Stimulated activated naive CD4-positive, alpha-beta T cell treated with Interleukin-2 at 50 U/mL for 16 hours (primary cell): ENCODE measurements at regions not wholly inside any gene's neighbourhood (a gene's known extent, or its start where the extent isn't known, plus 50 kb on each side); places are given as distances from the start of the nearest gene placed in this dataset.
A peak's percentile ranks its signal among the peaks of the same experiment; 100 is the strongest.
"Not testable (repeated sequence)": the region's sequence is repeated elsewhere in the genome, so short reads cannot be mapped to it uniquely, and the experiment has no call there.

ENCODE experiments used
- DNase-seq: peaks from one replicate; lab custom pipeline; 2025; lab: John Stamatoyannopoulos, UW

- no peak for DNase-seq
Observed at GRCh38 chr2:43146083-43146482, 80.3 kb downstream of the ZFP36L2 start.

GRCh38 chr2:43144263-43144662 is 82.1 kb downstream of the ZFP36L2 start:
- DNase-seq: no peak

GRCh38 chr2:43143756-43144155 is 82.7 kb downstream of the ZFP36L2 start:
- DNase-seq: no peak

- DNase-seq: peak; percentile 14
Observed at GRCh38 chr2:43142921-43143438, 83.4 kb downstream of the ZFP36L2 start.

- DNase-seq: not testable (repeated sequence)
Observed at GRCh38 chr2:43141636-43142151, 84.7 kb downstream of the ZFP36L2 start.

- DNase-seq: no peak
Observed at GRCh38 chr2:43139996-43140621, 86.3 kb downstream of the ZFP36L2 start.

GRCh38 chr2:43139501-43139900 is 86.9 kb downstream of the ZFP36L2 start:
- DNase-seq: no peak

GRCh38 chr2:43138441-43138840 is 88.0 kb downstream of the ZFP36L2 start:
- DNase-seq: no peak

GRCh38 chr2:43136876-43137275 is 89.5 kb downstream of the ZFP36L2 start:
- DNase-seq: peak; percentile 75

GRCh38 chr2:43136011-43136799 is 90.2 kb downstream of the ZFP36L2 start:
- DNase-seq: no peak

- DNase-seq: no peak
Observed at GRCh38 chr2:43135583-43135982, 90.8 kb downstream of the ZFP36L2 start.

GRCh38 chr2:43134571-43134889 is 91.9 kb downstream of the ZFP36L2 start:
- DNase-seq: no peak

GRCh38 chr2:43133708-43134570 is 92.5 kb downstream of the ZFP36L2 start:
- DNase-seq: peak; percentile 71

GRCh38 chr2:43133336-43133707 is 93.1 kb downstream of the ZFP36L2 start:
- DNase-seq: no peak

- no peak for DNase-seq
Observed at GRCh38 chr2:43132683-43133301, 93.6 kb downstream of the ZFP36L2 start.

GRCh38 chr2:43131890-43132682 is 94.3 kb downstream of the ZFP36L2 start:
- DNase-seq: no peak

GRCh38 chr2:43131051-43131889 is 95.1 kb downstream of the ZFP36L2 start:
- DNase-seq: peak; percentile 69

GRCh38 chr2:43130548-43130875 is 95.9 kb downstream of the ZFP36L2 start:
- no peak for DNase-seq

- DNase-seq: no peak
Observed at GRCh38 chr2:43129676-43130547, 96.5 kb downstream of the ZFP36L2 start.
